GM19025 (cell line): ENCODE measurements at regions not wholly inside any gene's neighbourhood (a gene's known extent, or its start where the extent isn't known, plus 50 kb on each side); places are given as distances from the start of the nearest gene placed in this dataset.

Source experiments
- ATAC-seq: cut with Tn5 transposase; IDR thresholded peaks from one replicate; pipeline ENCODE4 v1.9.1; 2021; ENCODE audit warnings: mild to moderate bottlenecking, low read depth, moderate library complexity; ENCODE audit not compliant: unreplicated experiment

DNA sequence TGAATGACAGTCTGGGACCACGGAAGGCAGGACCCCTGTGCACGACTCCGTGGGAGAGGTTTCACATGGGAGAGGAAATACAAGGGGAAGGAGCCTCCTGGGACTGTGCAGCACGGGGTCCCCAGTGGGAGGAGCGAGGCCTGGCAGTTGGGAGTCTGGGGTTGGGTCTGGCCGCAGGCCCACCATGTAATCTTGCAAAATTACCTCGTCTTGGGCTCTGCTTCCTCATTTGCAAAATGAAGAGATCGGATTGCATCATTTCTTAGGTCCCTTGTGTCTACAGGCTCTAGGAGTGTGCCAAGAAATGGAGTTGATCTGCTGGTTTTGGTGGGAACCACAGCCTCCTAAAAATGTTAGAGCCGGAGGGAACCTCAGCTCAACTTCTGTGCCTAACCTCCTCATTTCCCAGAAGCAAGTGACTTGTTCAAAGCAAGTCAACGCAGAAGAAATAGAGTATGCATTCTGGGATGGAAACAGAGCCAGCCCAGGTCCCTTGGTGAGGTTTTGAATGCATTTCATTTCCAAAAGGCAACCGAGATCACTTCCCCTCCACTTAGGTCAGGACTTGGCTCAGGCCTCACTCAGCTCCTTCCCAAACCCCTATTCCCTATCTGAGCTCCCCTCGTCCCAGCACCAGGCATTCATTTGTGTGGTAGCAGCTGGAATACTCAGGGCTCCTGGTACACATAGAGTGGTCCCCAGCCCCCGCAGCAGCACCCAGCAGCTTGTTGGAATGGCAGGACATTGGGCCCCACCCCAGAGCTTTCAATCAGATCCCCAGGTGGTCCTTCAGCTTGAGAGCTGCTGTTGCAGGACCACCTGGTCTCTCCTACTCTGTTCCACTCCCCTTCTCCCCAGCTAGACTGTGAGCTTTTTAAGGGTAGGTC, 267.7 kb downstream of the XXYLT1 start:
- no peak for ATAC-seq

DNA sequence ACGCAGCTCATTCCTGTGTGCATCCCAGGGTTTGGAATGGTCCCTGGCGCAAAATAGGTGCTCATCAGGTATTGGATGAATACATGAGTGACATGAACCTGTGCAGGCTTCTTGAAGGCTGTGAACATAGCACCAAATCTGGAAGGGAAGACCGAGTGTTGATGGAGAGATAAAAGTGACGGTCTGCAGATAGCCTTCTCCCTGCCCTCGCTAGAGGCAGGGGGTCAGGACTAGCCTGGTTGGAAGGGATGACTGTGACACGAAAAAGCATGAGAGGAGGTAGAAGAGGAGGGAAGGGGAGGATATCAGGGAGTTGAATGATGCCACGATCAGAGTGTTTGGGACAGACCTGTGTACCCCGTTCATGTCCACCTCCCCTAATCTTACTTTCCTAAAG, 267.1 kb downstream of the XXYLT1 start:
- ATAC-seq, result no peak

DNA sequence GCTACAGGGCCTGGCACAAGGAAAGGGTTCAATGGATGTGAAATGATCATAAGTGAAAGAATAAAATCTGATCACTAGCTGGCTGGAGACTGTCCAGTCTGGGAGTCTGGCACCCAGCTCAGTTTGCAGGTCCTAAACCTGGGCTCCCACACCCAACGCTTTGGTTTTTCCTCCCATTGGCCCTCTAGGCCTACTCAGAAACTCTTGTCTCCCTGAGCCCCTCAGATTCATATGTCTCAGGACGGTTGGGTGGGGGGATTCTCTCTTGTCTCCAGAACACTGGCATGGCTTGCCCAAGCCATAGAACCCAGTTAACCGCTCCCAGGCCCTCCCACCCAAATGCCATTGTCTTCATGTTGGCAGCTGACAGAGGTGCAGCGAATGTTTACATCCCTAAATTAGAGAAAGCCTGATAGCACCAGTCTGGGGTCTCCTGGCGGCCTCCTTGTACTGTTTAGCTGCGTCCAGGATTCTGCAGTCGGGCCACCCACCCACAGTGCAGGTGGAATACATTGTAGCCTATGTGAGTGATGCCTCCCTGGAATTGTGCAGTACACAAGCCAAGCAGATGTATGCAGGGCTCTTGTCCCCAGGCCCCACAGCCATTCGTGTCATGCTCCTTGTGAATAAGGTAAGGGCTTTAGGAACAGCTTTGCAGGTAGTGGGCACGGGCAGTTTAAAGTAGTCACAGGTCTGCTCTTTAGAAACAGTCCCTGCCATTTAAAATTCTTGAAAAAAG, 266.3 kb downstream of the XXYLT1 start:
- ATAC-seq, result no peak

DNA sequence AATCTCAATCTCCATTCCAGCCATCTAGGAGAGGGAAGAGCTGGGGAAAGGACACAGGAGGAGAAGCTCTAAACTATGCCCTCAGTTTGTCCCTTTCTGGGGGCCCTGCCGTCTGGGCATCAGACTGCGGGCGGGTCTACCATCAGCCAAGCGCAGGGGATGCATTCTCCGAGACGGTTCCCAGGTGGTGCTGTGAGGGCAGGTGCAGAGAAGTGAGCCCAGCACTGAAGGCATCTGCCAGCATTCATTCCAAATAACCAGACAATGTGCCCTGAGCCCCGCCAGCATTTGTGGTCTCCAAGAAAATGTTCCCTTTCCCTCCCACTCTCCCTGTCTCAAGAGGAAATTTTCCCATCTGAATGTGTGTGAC, 265.7 kb downstream of the XXYLT1 start:
- no peak for ATAC-seq

DNA sequence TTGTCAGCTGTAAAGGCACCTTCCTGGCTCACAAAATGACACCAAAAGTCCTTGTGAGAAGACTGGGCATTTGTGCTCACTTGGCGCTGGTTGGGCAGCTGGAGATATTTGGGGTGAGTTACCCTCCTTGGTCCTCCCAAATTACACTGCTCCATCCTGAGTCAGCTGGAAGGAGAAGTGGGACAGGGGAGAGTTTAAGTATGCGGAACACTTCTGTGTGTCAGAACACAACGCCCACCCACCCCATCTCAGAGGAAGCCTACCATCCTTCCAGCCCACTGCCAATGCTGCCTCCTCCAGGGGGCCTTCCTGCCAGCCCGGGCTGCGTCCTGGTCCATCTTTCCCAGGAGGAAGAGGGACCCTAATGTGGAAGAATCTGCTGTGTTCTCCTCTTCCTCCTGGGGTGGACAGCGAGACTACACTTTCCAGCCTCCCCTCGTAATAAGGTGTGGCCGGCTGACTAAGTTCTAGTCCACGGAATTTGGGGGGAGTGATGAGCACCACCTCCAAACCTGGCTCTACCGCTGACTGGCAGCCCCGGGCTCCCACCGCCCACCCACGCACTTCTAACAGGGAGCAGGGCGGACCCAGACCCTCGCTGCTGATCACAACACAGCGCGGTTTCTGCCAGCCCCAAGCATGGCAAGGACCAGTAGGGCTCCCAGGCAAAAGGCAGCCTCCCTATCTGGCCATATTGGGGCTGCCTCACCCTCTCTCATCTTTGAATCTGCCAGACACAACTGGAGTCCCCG, 265.0 kb downstream of the XXYLT1 start:
- no peak for ATAC-seq

DNA sequence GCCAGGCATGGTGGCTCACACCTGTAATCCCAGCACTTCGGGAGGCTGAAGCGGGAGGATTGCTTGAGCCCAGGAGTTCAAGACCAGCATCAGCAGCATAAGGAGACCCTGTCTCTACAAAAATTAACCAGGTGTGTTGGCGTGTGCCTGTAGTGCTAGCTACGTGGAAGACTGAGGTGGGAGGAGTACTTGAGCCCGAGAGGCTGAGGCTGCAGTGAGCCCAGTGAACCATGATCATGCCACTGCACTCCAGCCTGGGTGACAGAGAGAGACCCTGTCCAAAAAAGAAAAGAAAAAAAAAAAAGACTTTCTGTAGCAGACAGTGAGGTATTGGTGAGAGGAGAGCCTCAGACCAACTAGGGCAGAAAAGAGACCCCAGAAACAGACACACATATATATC, 263.8 kb downstream of the XXYLT1 start:
- no peak for ATAC-seq

DNA sequence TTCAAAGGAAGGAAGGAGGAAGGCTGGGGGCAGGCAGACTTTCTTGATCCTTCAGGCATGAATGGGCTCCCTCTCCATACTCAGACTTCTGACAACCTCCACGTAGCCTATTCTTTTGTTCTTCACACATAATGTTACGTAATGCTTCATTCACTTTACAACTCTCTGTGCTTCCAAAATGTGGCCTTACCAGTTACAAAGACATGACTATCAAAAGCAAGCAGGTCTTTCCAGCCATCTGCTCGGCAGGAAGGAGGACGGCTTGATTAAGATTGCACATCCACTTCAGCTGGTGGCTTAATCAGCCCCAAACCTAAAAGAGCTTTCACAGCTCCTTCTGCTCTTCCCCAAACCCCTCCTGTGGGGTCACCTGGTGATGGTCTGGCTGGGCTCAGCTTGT, 263.2 kb downstream of the XXYLT1 start:
- no peak for ATAC-seq

DNA sequence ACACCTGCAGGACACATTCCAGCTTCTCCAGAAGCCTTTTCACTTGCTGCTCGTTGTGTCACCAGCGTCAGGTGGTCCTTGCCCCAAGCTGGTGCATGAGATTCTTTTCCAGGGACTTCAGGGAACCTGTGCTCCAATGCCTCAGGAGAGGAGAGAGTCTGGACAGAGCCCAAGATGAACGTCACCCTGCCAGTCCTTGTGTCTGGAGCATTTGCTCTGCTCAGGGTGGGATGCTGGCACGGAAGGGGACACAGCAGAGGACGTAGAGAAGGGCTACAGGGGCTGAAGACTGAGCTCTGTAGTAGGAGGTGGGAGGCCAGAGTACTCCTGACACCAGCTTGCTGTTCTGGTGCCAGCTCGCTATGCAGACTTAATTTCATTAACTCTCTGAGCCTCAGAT, 262.1 kb downstream of the XXYLT1 start:
- ATAC-seq, result no peak

DNA sequence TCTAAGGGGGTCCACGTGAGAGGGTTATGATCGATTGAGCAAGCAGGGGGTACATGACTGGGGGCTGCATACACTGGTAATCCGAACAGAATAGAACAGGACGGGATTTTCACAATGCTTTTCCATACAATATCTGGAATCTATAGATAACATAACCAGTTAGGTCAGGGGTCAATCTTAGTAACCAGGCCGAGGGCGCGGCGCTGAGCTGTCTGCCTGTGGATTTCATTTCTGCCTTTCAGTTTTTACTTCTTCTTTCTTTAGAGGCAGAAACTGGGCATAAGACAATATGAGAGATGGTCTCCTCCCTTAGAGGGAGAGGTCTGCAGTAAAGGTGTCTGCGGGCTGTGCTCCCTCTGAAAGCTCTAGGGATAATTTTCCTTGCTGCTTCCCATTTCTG, 261.3 kb downstream of the XXYLT1 start:
- ATAC-seq, result no peak

DNA sequence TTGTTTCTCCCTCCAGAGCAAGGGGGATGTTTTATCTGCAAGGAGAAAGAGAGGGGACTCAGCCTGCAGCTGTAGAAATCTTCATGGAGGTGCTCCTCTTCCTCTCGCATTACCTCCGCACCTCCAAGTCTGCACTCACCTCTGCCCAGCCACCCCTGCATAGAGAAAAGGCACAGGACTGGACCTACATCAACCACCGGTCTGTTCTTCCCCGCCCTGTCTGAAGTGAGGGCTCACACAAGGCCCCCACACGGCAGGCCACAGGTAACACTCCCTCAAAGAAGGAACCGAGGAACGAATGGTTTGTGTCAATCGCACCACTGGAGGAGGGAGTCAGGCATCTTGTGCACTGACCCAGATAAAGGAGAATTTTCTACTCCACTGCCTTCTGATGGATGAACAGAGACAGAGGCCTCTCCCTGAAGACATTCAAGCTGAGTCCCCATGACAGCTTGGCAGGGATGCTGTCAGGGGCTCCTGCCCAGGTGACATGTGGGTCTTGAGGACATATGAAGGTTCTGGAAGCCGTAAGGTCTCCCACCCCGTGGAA, 260.3 kb downstream of the XXYLT1 start:
- no peak for ATAC-seq

DNA sequence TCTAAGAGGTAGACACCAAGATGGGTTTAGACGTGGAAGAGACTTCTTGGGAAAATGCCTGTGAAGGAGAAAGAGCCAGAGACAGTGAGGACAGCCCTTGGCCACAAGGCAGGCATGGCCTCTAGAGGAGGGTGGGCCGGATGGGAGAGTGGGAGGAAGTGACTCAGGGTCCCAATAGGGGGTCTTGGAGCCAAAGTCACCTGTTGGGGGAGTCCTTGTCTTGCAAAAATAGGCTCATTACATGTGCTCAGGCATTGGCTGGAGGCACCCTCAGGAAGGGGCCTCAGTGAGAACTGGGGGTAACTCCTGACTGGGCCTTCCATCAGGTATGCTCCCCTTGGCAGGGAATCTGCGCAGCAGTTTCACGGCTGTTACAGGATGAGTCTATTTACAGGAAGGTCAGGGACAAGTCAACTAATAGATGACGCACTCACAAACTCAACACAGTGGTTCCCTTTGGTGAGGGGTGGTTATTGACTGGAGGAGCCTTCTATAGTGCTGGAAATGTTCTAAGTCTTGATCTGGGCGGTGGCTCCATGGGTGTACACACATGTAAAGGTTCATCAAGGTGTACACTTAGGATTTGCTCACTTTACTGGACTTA, 259.6 kb downstream of the XXYLT1 start:
- ATAC-seq, result no peak

DNA sequence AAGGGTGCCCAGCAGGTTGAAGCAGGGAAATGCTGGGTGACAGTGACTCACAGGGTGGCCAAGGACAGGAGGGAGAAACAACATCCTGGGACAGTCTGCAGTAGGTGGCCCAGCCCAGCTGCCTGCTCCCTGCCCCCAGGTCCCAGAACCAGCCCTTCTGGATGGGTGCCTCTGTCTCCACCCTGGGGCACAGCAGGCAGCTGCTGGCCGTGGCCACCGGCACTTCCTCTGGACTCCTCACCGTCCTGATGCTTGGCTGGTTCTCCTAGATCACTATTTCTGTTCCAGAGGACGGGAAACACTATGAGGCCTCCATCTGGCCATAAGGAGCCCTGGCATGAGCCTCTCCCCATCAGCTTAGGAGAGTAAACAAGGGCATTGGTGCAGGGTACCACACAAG, 258.9 kb downstream of the XXYLT1 start:
- ATAC-seq, result no peak

DNA sequence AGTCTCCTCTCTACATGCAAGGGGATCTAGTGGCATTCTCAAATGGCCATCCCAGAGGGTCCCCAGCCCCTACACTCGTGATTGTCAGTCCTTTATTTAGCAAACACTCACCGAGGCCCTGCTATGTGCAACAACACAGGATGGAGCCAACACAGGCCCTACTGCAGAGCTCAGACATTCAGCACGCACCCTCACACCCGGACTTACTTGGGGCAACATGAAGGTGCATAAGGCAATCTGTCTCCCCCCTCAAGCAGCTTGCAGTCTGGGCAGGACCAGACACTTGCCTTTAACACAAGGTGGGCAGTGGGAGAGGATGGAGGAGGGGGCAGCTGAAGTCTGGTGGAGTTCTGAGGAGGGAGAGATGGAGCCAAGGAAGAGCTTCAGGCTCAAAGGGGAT, 258.4 kb downstream of the XXYLT1 start:
- ATAC-seq, result no peak

DNA sequence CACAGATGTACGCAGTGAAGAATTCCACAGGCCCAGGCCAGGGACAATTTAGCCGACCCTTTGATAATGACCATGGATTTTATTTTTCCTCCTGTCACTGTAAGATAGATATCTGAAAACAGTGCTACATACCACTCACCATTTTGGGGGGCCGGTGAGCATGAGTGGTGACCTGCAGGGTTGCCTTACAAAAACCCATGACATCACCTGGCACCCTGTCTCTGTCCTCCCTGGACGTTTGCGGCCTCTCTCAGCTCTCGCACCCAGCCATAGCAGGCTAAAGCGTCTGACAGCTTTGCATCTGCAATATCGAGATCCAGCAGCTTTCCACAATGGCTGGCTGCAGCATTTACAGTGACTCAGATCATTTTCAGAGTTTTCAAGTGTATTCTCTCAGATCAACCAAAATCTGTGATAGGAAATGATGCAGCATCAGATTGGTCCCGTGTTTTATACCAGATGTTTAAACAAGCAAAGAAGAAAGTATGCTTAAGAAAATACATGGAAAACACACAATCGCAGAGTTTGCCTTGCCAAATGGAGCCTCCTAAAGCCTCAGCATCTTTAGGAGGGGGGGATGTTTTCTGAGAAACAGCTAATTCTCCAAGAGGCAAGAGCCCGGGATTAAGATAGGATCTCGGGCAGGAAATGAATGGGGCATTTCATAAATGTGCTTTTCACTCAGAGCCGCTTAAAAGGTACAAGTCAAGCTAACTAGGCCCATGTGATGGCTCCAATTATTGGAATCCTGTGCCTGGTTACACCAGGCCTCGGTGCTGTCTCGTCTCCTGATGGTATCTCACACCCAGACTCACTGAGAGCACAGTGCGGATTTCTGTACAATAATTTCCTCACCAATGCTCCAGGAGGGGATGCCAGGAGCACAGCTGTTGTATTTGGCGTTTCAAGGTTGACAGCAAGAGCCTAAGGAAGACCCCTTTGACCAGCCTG, 257.3 kb downstream of the XXYLT1 start:
- no peak for ATAC-seq

DNA sequence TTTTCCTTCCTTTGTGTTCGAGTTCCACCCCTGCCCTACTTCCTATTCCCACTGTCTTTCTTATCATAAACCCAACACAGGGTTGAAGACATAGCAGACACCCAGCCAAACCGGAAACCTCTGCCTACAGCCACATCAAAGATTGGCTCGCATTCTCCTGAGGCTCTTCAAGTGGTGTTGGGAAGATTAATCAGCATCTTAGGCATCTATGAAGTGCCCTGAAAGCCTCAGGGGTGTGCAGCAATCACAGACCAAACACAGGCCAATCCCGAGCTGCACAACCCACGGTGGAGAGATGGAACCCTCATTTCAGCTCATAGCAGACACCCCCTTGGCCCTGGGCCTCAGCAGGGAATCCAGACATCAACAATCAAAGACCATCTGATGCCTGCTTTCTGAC, 255.9 kb downstream of the XXYLT1 start:
- ATAC-seq, result no peak

DNA sequence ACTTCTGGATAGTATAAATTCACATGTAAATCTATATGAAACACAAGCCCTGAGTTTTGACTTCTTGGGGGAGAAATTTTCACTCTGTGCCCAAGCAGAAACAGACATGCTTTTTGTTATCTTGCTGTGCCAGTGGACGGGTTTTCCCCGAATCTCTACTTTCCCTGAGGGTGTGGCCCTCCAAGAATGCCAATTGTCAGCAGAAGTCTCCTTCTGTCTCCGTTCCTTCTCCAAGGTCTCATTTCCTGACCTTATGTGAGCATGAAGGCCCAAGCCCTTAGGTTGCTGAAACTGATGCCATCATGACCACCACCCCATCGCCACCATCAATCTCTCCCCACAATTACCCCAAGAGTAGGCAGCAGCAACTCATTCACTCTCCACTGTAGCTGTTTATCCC, 253.8 kb downstream of the XXYLT1 start:
- ATAC-seq, result no peak
